H1 (cell line): ENCODE measurements at regions not wholly inside any gene's neighbourhood (a gene's known extent, or its start where the extent isn't known, plus 50 kb on each side); places are given as distances from the start of the nearest gene placed in this dataset.

Source experiments
- CEBPB ChIP-seq: IDR thresholded peaks from 2 replicates; pipeline ENCODE4 v1.6.1; 2012; ENCODE audit warnings: low read depth, low read length
- EGR1 ChIP-seq: IDR thresholded peaks from 2 replicates; pipeline ENCODE4 v1.6.1; 2011; ENCODE audit warnings: low read depth, low read length, borderline replicate concordance
- EZH2 ChIP-seq: fragments of 200-600 bp; sonication (generic); IDR thresholded peaks from 2 replicates; pipeline ENCODE4 v1.7.1; 2012; ENCODE audit warnings: low read depth, mild to moderate bottlenecking, moderate library complexity, low read length, inconsistent platforms; ENCODE audit not compliant: severe bottlenecking
- HDAC6 ChIP-seq: IDR thresholded peaks from one replicate; pipeline ENCODE4 v1.7.1; 2012; ENCODE audit warnings: low read depth, mild to moderate bottlenecking, inconsistent platforms, low read length, moderate library complexity
- SAP30 ChIP-seq: fragments of 300-600 bp; sonication (generic); IDR thresholded peaks from 2 replicates; pipeline ENCODE4 v1.7.1; 2012; ENCODE audit warnings: low read length, moderate library complexity, mild to moderate bottlenecking, inconsistent platforms; ENCODE audit not compliant: insufficient read depth, insufficient replicate concordance
- SRF ChIP-seq: IDR thresholded peaks from 2 replicates; pipeline ENCODE4 v1.6.1; 2011; ENCODE audit warnings: mild to moderate bottlenecking, low read depth, low read length, moderate library complexity

GRCh38 chr6:118396969-118397368, 151.1 kb upstream of the PLN start (continued):
- TF ChIP-seq EZH2, result no peak
- TF ChIP-seq SAP30, result no peak
- no peak for TF ChIP-seq HDAC6
- no peak for TF ChIP-seq EGR1
- no peak for TF ChIP-seq SRF
- no peak for TF ChIP-seq CEBPB
